Kidney (tissue), 13 donors: ENCODE measurements at regions not wholly inside any gene's neighbourhood (a gene's known extent, or its start where the extent isn't known, plus 50 kb on each side); places are given as distances from the start of the nearest gene placed in this dataset.

Experiments used
- DNase-seq, 5 donors: peaks; one replicate each; pipeline ENCODE4 v3.0.0-alpha.2; 2013 to 2020
- FAIRE-seq: peaks from 2 replicates; lab custom pipeline; 2012; peaks lifted over from hg19 to GRCh38; lab: Jason Lieb, UNC
- H3K27ac ChIP-seq, 2 donors: one replicate each; pipeline ENCODE4 v1.7.0; 2013; ENCODE audit warnings: low read depth in 2 of 2, low read length in 2 of 2, inconsistent platforms in 1 of 2
- H3K27me3 ChIP-seq: one replicate; pipeline ENCODE4 v1.7.1; 2013; ENCODE audit warnings: low read length, inconsistent platforms; ENCODE audit not compliant: control insufficient read depth, insufficient read depth
- H3K36me3 ChIP-seq, 3 donors: one replicate each; pipeline versions ENCODE4 v1.7.0 to v1.7.1; 2013; ENCODE audit warnings: low read length in 3 of 3, control low read depth in 1 of 3, inconsistent platforms in 1 of 3; ENCODE audit not compliant: insufficient read depth in 3 of 3, control insufficient read depth in 2 of 3
- H3K4me1 ChIP-seq, 3 donors: one replicate each; pipeline versions ENCODE4 v1.7.0 to v1.7.1; 2013; ENCODE audit warnings: low read length in 3 of 3, inconsistent platforms in 1 of 3, low read depth in 1 of 3; ENCODE audit not compliant: control insufficient read depth in 2 of 3, insufficient read depth in 2 of 3
- H3K4me3 ChIP-seq, 3 donors: one replicate each; pipeline versions ENCODE4 v1.7.0 to v1.8.1; 2013; ENCODE audit warnings: low read length in 3 of 3, control low read depth in 1 of 3, inconsistent platforms in 1 of 3
- H3K9ac ChIP-seq, 3 donors: one replicate each; pipeline versions ENCODE4 v1.7.0 to v1.7.1; 2013; ENCODE audit warnings: low read length in 3 of 3, control low read depth in 1 of 3, inconsistent platforms in 1 of 3
- H3K9me3 ChIP-seq, 3 donors: one replicate each; pipeline versions ENCODE4 v1.7.0 to v1.7.1; 2013; ENCODE audit warnings: low read length in 3 of 3, control low read depth in 1 of 3, inconsistent platforms in 1 of 3; ENCODE audit not compliant: control insufficient read depth in 2 of 3, insufficient read depth in 1 of 3
- CTCF ChIP-seq: IDR thresholded peaks from 3 replicates; pipeline ENCODE4 v1.5.1; 2012; ENCODE audit warnings: mild to moderate bottlenecking, moderate library complexity, borderline replicate concordance; ENCODE audit not compliant: insufficient read depth; ENCODE audit errors: extremely low read depth
- intact Hi-C: fragments of 100-400 bp; cut with DNase I; formaldehyde crosslinking; loops from one replicate; pipeline ENCODE4 v1.11.1; 2022
- donor health status: control.
- donor health status: control.
- donor health status: control.
- donor health status: control.
- donor health status: control.
- donor health status: DM: yes; HTN: yes; CAD: no.
- donor health status: Normal renal cell carcinoma (clear cell type).

GRCh38 chr2:20563251-20563650, 87.6 kb downstream of the HS1BP3 start:
- intact Hi-C loops = no loop called here
- no peaks in the 10 kb centered on the region for H3K9me3 ChIP-seq
- no peaks in the 10 kb centered on the region for H3K27me3 ChIP-seq
- peaks cover 0 to 11% (median 6%) of the 10 kb centered on the region in 3 donors for H3K4me1 ChIP-seq
- no peak for TF ChIP-seq CTCF
- no peak for DNase-seq
- no peak overlapping the region for H3K9ac ChIP-seq
- no peak overlapping the region for H3K27ac ChIP-seq
- no peak for FAIRE-seq
- H3K4me3 ChIP-seq = no peak overlapping the region
- no peaks in the 10 kb centered on the region for H3K36me3 ChIP-seq

GRCh38 chr2:20563833-20564232, 87.1 kb downstream of the HS1BP3 start:
- no peak for TF ChIP-seq CTCF
- H3K27me3 ChIP-seq = no peaks in the 10 kb centered on the region
- FAIRE-seq (no peak), DNase-seq (no peak)
- no peak overlapping the region for H3K27ac ChIP-seq
- H3K9me3 ChIP-seq = no peaks in the 10 kb centered on the region
- no peaks in the 10 kb centered on the region for H3K36me3 ChIP-seq
- no peak overlapping the region for H3K9ac ChIP-seq
- H3K4me3 ChIP-seq = no peak overlapping the region
- intact Hi-C loops = no loop called here
- peaks cover 0 to 13% (median 6%) of the 10 kb centered on the region in 3 donors for H3K4me1 ChIP-seq

GRCh38 chr2:20565101-20565622, 85.7 kb downstream of the HS1BP3 start:
- no peak for FAIRE-seq
- no peak overlapping the region for H3K4me3 ChIP-seq
- intact Hi-C loops = no loop called here
- no peak overlapping the region for H3K27ac ChIP-seq
- H3K27me3 ChIP-seq = no peaks in the 10 kb centered on the region
- H3K9me3 ChIP-seq = no peaks in the 10 kb centered on the region
- H3K4me1 ChIP-seq = peaks cover 0 to 19% (median 17%) of the 10 kb centered on the region in 3 donors
- no peak for DNase-seq
- H3K36me3 ChIP-seq = no peaks in the 10 kb centered on the region
- no peak for TF ChIP-seq CTCF
- H3K9ac ChIP-seq = no peak overlapping the region
